ENCODE measurements at regions not wholly inside any gene's neighbourhood (a gene's known extent, or its start where the extent isn't known, plus 50 kb on each side); places are given as distances from the start of the nearest gene placed in this dataset.

DNA sequence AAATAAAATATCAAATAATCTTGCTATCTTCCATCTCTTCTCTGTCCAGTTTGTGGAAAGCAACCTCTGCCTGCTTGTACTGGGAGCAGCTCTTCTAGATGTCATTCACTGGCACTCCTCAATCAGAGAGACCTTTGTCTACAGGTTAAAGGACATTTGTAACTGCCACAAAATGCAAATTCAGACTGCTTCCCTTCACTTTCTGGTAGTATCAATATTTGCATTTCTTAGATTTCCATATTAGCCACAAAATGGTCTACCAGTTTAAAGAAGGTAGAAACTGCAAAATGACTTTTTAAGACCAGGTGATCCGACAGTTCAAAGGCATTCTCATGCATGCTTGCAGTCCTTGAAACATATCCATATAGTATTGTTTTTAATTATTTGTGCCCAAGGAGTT is 51.7 kb upstream of the RCN1 start:
- FAIRE-seq: no peak

DNA sequence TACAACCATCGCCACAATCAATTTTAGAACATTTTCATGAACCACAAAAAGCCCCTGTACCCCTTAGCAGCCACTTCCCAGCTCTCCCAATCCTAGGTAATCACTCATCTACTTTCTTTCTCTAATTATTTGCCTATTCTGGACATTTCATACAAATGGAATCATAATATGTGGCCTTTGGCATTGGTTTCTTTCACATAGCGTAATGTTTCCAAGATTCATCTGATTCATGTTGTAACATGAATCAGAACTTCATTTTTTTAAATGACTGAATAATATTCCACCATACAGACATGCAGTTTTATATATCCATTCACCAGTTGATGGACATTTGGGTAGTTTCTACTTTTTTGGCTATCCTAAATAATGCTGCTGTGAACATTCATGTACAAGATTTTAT is 56.2 kb upstream of the RCN1 start:
- no peak for FAIRE-seq

DNA sequence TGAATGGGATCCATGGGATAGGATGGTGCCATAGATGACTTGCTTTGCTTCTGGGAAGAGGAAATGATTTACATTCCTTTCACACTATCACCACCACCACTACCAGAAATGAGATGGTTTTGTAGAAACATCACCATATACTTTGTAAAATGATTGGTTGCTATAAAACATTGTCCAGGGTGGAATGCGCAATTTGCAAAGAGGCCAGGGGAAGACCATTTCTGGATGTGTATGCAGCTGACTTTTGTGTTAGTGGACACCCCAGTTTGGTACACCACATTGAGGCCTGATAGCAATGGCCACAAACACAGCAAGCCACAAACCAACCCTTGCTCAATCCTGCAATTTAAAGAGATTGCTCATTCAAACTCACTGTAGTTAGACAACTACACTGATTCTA is 56.7 kb upstream of the RCN1 start:
- FAIRE-seq: no peak

GRCh38 chr11:32033491-32033890 is 57.4 kb upstream of the RCN1 start:
- no peak for FAIRE-seq

DNA sequence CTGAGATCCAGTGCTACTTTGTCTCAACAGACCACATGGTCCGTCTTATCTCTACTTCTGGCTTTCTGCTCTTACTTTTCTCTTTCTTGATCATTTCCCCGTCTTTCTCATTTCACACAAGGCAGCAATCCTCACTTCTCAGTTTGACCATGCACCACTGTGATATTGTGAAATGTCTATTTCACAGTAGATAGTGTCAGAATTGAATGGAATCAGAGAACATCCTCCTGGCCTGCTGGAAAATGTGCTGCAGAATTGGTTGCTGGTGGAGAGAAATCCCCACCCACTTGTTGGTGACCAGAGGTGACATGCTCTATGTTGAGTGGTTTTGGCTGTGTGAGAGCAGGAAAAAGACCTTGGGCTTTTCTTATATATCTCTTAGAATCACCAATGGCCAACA is 57.8 kb upstream of the RCN1 start:
- FAIRE-seq: no peak

GRCh38 chr11:32032478-32032877 is 58.4 kb upstream of the RCN1 start:
- no peak for FAIRE-seq

- FAIRE-seq: no peak
These were observed 58.8 kb upstream of the RCN1 start for GRCh38 chr11:32032052-32032451.

DNA sequence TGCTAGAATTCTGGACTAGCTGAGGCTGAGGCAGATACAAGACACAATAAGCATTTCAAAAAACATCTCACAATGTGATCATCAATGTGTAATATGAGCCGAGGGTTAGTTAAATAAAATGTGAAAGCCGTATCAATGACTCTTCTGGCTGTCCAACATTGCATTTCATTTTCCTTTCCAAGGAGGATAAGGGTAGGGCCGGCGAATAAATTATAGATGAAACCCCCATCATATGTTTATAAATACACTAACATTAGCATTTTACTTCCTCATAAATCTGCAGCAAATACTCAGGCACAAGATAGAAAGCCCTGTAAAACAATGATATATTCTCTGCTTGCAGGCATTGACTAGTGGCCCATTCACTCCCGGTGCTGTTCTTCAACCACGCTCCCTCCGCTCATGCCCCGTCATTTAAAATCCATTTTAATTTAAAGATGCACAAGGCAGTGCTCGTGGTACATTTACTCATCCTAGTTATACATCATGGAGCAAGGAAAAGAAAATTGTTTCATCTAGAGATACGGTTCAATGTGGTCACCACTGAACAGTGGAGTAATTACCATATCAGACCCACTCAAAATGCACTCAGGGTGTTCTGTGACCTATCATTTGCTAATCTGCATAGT is 59.9 kb upstream of the RCN1 start:
- no peak for FAIRE-seq

DNA sequence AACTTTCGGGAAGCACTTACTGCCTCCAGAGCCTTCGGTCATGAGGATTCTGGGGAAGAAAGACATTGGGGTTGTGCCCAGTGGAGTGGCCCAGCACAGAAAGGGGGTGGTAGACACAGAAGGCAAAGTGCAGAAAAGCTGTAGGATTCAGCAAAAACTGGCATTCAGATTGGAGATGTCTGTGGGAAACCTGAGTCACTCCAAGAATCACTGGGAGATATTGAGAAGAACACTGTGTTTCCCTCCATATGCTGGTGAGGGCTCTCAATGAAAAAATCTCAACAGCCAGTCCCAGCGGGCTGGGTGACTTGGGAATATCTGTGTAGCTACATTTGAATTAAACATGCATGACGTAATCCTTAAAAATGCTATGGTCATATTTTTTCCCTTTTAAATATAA is 61.2 kb upstream of the RCN1 start:
- FAIRE-seq: no peak

DNA sequence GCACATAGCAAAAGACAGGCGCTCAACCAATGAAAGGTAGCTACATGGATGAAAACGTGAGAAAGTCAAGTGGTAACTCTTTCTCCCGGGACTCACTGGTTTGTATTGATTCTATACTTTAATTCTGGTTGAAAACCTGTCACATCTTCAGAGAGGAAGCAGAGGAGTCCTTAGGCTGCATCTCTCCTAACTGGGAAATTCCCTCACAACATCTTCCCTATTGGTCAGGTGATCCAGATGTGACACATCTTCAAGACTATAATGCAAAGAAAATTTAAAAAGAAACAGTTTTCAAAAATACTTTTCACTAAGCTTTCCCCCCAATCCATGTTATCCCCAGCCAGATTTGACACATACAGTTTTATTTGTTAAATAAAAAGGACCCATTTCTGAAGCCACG is 62.7 kb upstream of the RCN1 start:
- no peak for FAIRE-seq

DNA sequence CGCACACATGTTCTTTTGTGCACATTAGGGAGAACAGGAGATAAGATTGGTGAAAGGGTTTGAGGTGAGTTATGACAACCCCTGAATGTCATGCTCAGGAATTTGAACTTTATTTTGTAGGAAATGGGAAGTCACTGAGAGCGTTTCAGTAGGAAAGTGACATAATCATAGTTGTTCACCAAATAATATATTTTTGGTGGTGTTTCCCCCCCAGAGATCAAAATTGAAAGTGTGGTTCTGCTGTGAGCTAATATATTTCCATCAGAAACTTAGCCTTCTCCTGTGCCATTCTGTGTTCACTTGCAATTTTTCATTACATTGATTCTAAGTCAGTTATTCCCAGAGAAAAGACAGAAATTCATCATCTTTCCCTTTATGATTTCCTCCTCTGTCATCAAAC is 64.1 kb upstream of the RCN1 start:
- no peak for FAIRE-seq

GRCh38 chr11:32024948-32025347 is 65.9 kb upstream of the RCN1 start:
- no peak for FAIRE-seq

- FAIRE-seq: no peak
These were observed 67.2 kb upstream of the RCN1 start for GRCh38 chr11:32023370-32024305.

GRCh38 chr11:32018672-32019071 is 72.2 kb upstream of the RCN1 start:
- FAIRE-seq: no peak

DNA sequence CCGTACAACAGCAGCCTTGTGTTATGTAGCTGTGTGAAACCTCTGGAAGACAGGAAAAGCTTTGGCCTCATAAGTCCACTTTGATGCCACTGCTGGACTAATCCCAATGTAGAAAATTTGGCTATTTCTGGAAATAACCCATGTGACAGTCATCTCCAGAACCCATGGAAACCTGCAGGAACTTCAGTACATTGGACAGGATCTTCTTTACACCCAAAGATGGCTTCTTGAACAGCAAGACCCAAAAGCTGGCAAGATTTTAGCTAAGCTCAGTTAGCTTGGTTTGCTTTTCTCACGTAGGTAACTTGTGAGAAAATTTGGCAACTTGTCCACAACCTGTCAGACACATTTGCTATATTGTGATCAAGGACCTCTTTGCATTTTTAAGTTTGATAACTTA is 74.8 kb upstream of the RCN1 start:
- FAIRE-seq: no peak

DNA sequence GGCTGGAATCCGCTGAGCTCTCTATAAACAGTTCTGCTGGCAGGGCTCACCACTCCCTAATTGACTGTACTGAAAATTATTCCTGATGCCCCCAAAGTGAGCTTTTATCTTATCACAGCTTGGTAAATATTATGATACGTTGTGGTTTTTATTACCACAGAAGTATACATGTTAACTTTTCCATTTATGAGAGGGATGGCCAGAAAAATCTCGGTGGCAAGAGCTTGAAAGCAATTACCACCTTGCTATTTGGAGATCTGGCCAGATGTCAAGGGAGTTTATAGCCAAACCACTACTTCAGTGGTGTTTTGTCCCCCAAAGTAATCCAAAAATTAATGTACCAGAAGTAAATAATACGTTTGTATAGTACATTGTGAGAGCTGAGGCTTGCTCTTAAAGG is 75.4 kb upstream of the RCN1 start:
- no peak for FAIRE-seq

GRCh38 chr11:32013603-32014002 is 77.3 kb upstream of the RCN1 start:
- no peak for FAIRE-seq

- FAIRE-seq: no peak
These were observed 78.8 kb upstream of the RCN1 start for GRCh38 chr11:32012049-32012448.

GRCh38 chr11:32008880-32009551 is 81.9 kb upstream of the RCN1 start:
- FAIRE-seq: no peak

- peak; percentile 53 for FAIRE-seq
These were observed 84.0 kb upstream of the RCN1 start for GRCh38 chr11:32006799-32007388.

DNA sequence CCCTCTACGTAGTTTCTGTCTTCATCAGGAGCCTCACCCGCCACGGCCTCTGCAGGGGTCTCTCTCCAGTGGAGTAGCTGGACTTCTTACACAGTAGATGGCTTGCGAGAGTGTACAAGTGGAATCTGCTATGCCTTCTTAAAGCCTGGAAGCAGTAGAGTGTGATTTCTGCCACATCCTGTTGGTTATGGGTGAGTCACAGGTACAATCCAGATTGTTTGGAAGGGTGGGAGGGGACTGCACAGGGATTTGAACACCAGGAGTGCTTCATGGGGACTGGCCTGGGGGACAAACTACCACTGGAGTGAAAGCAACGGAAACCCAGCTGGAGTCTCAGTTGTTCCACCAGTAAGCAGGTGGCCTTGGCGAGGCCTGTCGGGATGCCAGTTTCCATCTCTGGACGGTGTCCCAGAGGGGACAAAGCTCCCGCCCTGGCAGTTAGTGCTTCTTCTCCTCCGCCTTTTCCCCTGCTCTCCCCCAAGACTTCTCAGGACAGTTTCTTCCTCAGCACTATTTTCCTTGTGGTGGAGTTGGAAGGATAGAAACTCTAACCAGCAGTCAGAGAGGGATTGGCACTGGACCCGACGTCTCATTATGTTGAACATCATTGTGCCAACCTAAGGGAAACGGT is 85.0 kb upstream of the RCN1 start:
- no peak for FAIRE-seq

DNA sequence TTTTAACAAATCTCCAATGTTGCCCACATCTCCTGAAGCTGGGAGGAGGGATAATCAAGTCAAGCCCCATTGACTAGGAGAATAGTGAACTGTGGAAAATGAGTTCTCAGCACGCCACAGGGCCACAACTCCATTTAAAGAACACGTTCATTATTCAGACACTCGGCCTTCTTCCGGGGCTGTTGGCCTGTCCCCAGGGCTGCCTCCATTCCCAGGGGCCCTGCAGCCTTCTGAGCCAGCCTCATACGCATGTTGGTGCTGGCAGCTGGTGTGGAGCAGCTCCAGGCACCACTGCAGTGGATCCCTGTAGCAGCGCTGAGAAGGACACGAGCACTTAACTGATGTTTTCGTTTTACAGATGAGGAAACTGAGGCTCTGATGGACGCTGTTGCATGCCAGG is 87.5 kb upstream of the RCN1 start:
- FAIRE-seq: no peak

- FAIRE-seq: no peak
These were observed 88.6 kb upstream of the RCN1 start for GRCh38 chr11:32002311-32002710.

Measured in endometrium (tissue), 2 donors.